NCI-H1417 (cell line): ENCODE measurements at regions not wholly inside any gene's neighbourhood (a gene's known extent, or its start where the extent isn't known, plus 50 kb on each side); places are given as distances from the start of the nearest gene placed in this dataset.

Experiments used
- DNase-seq, 3 experiments: peaks; one replicate each; lab custom pipeline; 2025; lab: John Stamatoyannopoulos, UW

GRCh38 chr16:85291302-85292148 is 179.3 kb upstream of the CIBAR2 start:
- DNase-seq = no peak

- DNase-seq = no peak
Measured at GRCh38 chr16:85293458-85293857, 181.2 kb upstream of the CIBAR2 start.

- peak in 1 of 3 experiments; percentile 25 for DNase-seq
Measured at GRCh38 chr16:85293904-85294642, 181.8 kb upstream of the CIBAR2 start.

GRCh38 chr16:85294810-85295508 is 182.7 kb upstream of the CIBAR2 start:
- no peak for DNase-seq

GRCh38 chr16:85296859-85297660 is 184.8 kb upstream of the CIBAR2 start:
- DNase-seq = peak; percentile 26 to 50 (median 30)

GRCh38 chr16:85297881-85298280 is 185.6 kb upstream of the CIBAR2 start:
- DNase-seq = no peak

GRCh38 chr16:85300406-85300968 is 188.2 kb upstream of the CIBAR2 start:
- no peak for DNase-seq

- DNase-seq = peak in 2 of 3 experiments; percentile 13 to 21
Measured at GRCh38 chr16:85301231-85301630, 189.0 kb upstream of the CIBAR2 start.

GRCh38 chr16:85302018-85302847 is 190.0 kb upstream of the CIBAR2 start:
- peak in 1 of 3 experiments; percentile 56 for DNase-seq

- DNase-seq = peak in 1 of 3 experiments; percentile 65
Measured at GRCh38 chr16:85302848-85303353, 190.6 kb upstream of the CIBAR2 start.

GRCh38 chr16:85303354-85303883 is 191.1 kb upstream of the CIBAR2 start:
- DNase-seq = peak in 2 of 3 experiments; percentile 65 to 80

- peak in 1 of 3 experiments; percentile 59 for DNase-seq
Measured at GRCh38 chr16:85304337-85304736, 192.1 kb upstream of the CIBAR2 start.

GRCh38 chr16:85306071-85306792 is 194.0 kb upstream of the CIBAR2 start:
- peak in 2 of 3 experiments; percentile 9 to 40 for DNase-seq

GRCh38 chr16:85306793-85307551 is 194.7 kb upstream of the CIBAR2 start:
- DNase-seq = no peak

- no peak for DNase-seq
Measured at GRCh38 chr16:85307552-85308364, 195.5 kb upstream of the CIBAR2 start.

- DNase-seq = no peak
Measured at GRCh38 chr16:85308611-85309540, 196.6 kb upstream of the CIBAR2 start.
